H9 (cell line): ENCODE measurements at regions not wholly inside any gene's neighbourhood (a gene's known extent, or its start where the extent isn't known, plus 50 kb on each side); places are given as distances from the start of the nearest gene placed in this dataset.

ENCODE experiments used
- DNase-seq: peaks from one replicate; pipeline ENCODE4 v3.0.0-alpha.2; 2017
- H2AFZ ChIP-seq: one replicate; pipeline ENCODE4 v1.6.1; 2013; ENCODE audit warnings: mild to moderate bottlenecking, low read length, control low read depth, moderate library complexity
- H2AK5ac ChIP-seq: 2 replicates; pipeline ENCODE4 v1.6.1; 2013; ENCODE audit warnings: low read length, control low read depth, mixed read lengths; ENCODE audit not compliant: insufficient read length
- H2BK120ac ChIP-seq: one replicate; pipeline ENCODE4 v1.6.1; 2013; ENCODE audit warnings: low read depth, mild to moderate bottlenecking, low read length, control low read depth, inconsistent platforms; ENCODE audit not compliant: poor library complexity, severe bottlenecking
- H2BK12ac ChIP-seq: 2 replicates; pipeline ENCODE4 v1.6.1; 2013; ENCODE audit warnings: low read length, control low read depth, mixed read lengths, low read depth; ENCODE audit not compliant: insufficient read length
- H2BK15ac ChIP-seq: 2 replicates; pipeline ENCODE4 v1.6.1; 2013; ENCODE audit warnings: low read depth, low read length, control low read depth
- H2BK20ac ChIP-seq: one replicate; pipeline ENCODE4 v1.6.1; 2013; ENCODE audit warnings: low read depth, mild to moderate bottlenecking, low read length, control low read depth, inconsistent platforms; ENCODE audit not compliant: poor library complexity, severe bottlenecking
- H2BK5ac ChIP-seq: 2 replicates; pipeline ENCODE4 v1.6.1; 2013; ENCODE audit warnings: low read length, control low read depth, mixed read lengths; ENCODE audit not compliant: insufficient read length
- H3K14ac ChIP-seq: 2 replicates; pipeline ENCODE4 v1.6.1; 2013; ENCODE audit warnings: low read length, control low read depth; ENCODE audit not compliant: insufficient read depth
- H3K18ac ChIP-seq: 2 replicates; pipeline ENCODE4 v1.6.1; 2013; ENCODE audit warnings: low read depth, mild to moderate bottlenecking, mixed read lengths, low read length, control low read depth; ENCODE audit not compliant: insufficient read length
- H3K23ac ChIP-seq: 2 replicates; pipeline ENCODE4 v1.6.1; 2013; ENCODE audit warnings: low read length, control low read depth, mixed read lengths, low read depth; ENCODE audit not compliant: insufficient read length
- H3K23me2 ChIP-seq: 2 replicates; pipeline ENCODE4 v1.6.1; 2013; ENCODE audit warnings: low read depth, mild to moderate bottlenecking, mixed read lengths, low read length, control low read depth; ENCODE audit not compliant: insufficient read length, poor library complexity, severe bottlenecking
- H3K27ac ChIP-seq: 2 replicates; pipeline ENCODE4 v1.5.1; 2013; ENCODE audit warnings: low read length, control low read depth, mixed read lengths, low read depth; ENCODE audit not compliant: insufficient read length
- H3K27me3 ChIP-seq: 2 replicates; pipeline ENCODE4 v1.6.1; 2013; ENCODE audit warnings: low read length, control low read depth, inconsistent platforms; ENCODE audit not compliant: insufficient read depth
- H3K4ac ChIP-seq: 2 replicates; pipeline ENCODE4 v1.6.1; 2013; ENCODE audit warnings: low read depth, mild to moderate bottlenecking, control low read depth, inconsistent platforms, low read length, moderate library complexity
- H3K4me1 ChIP-seq: 2 replicates; pipeline ENCODE4 v1.6.1; 2013; ENCODE audit warnings: low read length, control low read depth, inconsistent platforms; ENCODE audit not compliant: insufficient read depth
- H3K4me2 ChIP-seq: 2 replicates; pipeline ENCODE4 v1.6.1; 2013; ENCODE audit warnings: low read length, control low read depth, mixed read lengths; ENCODE audit not compliant: insufficient read length, insufficient read depth
- H3K56ac ChIP-seq: 2 replicates; pipeline ENCODE4 v1.6.1; 2013; ENCODE audit warnings: low read depth, mild to moderate bottlenecking, mixed read lengths, low read length, control low read depth; ENCODE audit not compliant: insufficient read length
- H3K79me1 ChIP-seq: 2 replicates; pipeline ENCODE4 v1.6.1; 2013; ENCODE audit warnings: low read depth, mild to moderate bottlenecking, moderate library complexity, low read length, control low read depth, inconsistent platforms; ENCODE audit not compliant: insufficient read depth, poor library complexity, severe bottlenecking
- H3K79me2 ChIP-seq: 2 replicates; pipeline ENCODE4 v1.6.1; 2013; ENCODE audit warnings: low read length, control low read depth, inconsistent platforms; ENCODE audit not compliant: insufficient read depth
- H3K9ac ChIP-seq: 2 replicates; pipeline ENCODE4 v1.6.1; 2013; ENCODE audit warnings: low read length, control low read depth, mixed read lengths; ENCODE audit not compliant: insufficient read length; ENCODE audit errors: extremely low read depth
- H3K9me3 ChIP-seq: one replicate; pipeline ENCODE4 v1.6.1; 2013; ENCODE audit warnings: low read depth, low read length, inconsistent platforms; ENCODE audit not compliant: control insufficient read depth
- H3T11ph ChIP-seq: one replicate; pipeline ENCODE4 v1.6.1; 2013; ENCODE audit warnings: mild to moderate bottlenecking, low read length, control low read depth, inconsistent platforms
- H4K20me1 ChIP-seq: one replicate; pipeline ENCODE4 v1.6.1; 2013; ENCODE audit not compliant: control insufficient read depth, insufficient read length, insufficient read depth
- H4K5ac ChIP-seq: 2 replicates; pipeline ENCODE4 v1.6.1; 2013; ENCODE audit warnings: low read depth, mild to moderate bottlenecking, mixed read lengths, low read length, control low read depth; ENCODE audit not compliant: insufficient read length
- H4K8ac ChIP-seq: replicated peaks from 2 replicates; pipeline ENCODE4 v1.6.1; 2013; ENCODE audit warnings: low read length, control low read depth, mixed read lengths, low read depth; ENCODE audit not compliant: insufficient read length
- H4K91ac ChIP-seq: 2 replicates; pipeline ENCODE4 v1.6.1; 2013; ENCODE audit warnings: low read depth, mild to moderate bottlenecking, moderate library complexity, mixed read lengths, low read length, control low read depth; ENCODE audit not compliant: insufficient read length
- H3K27ac Mint-ChIP-seq, 3 experiments: 2 replicates in 2 of 3; 3 replicates in 1 of 3; pipeline ENCODE4 v1.8.0; 2020 to 2021; ENCODE audit warnings: mixed read lengths in 3 of 3, mild to moderate bottlenecking in 1 of 3, moderate library complexity in 1 of 3
- H3K27me3 Mint-ChIP-seq: 2 replicates; pipeline ENCODE4 v1.8.0; 2021; ENCODE audit warnings: low read depth, mild to moderate bottlenecking, moderate library complexity, mixed read lengths
- H3K36me3 Mint-ChIP-seq, 3 experiments: 2 replicates in 2 of 3; 3 replicates in 1 of 3; pipeline ENCODE4 v1.8.0; 2020 to 2021; ENCODE audit warnings: low read depth in 3 of 3, mixed read lengths in 3 of 3; ENCODE audit not compliant: insufficient read depth in 1 of 3
- H3K4me1 Mint-ChIP-seq, 2 experiments: 2 replicates each; pipeline ENCODE4 v1.8.0; 2020; ENCODE audit warnings: mixed read lengths in 2 of 2
- H3K4me3 Mint-ChIP-seq, 2 experiments: 2 replicates in 1 of 2; 3 replicates in 1 of 2; pipeline ENCODE4 v1.8.0; 2020 to 2021; ENCODE audit warnings: mild to moderate bottlenecking in 2 of 2, mixed read lengths in 2 of 2, moderate library complexity in 1 of 2
- H3K9me3 Mint-ChIP-seq, 2 experiments: 2 replicates in 1 of 2; 3 replicates in 1 of 2; pipeline ENCODE4 v1.8.0; 2020; ENCODE audit warnings: mild to moderate bottlenecking in 2 of 2, mixed read lengths in 2 of 2, moderate library complexity in 1 of 2
- CTCF ChIP-seq: fragments of 200-600 bp; sonication (generic); conservative IDR thresholded peaks from 3 replicates; pipeline ENCODE4 v1.8.0; 2021; ENCODE audit warnings: antibody characterized with exemption, mild to moderate bottlenecking

DNA sequence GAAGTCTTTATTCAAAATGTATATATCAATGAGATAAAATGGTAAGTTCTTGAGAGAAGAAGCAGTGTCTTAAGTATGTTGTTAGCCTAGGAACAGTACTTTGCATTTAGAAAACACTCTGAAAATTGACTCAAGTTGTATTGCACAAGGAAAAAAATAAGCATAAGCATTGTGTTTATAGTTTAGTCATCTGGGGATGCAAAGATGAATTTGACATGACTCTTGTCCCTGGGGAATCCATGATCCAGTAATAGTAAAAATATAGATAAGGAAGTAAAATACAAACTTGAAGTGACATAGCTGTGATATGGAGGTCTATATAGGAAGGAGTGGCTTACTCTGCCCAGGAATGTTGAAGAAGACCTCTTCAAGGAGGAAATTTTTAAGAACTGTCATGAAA is 185.0 kb upstream of the PTBP2 start:
- Histone ChIP-seq H4K5ac (no peak overlapping the region), H2BK5ac (no peak overlapping the region), H3K27ac (no peak overlapping the region), H2AFZ (no peak overlapping the region), H3K27me3 (no peaks in the 10 kb centered on the region), H3K14ac (no peak overlapping the region), H3K4me1 (peaks cover 5% of the 10 kb centered on the region; the same call in 1 of the 2 replicates), H3K4ac (no peak overlapping the region), H2BK120ac (no peak overlapping the region), H2AK5ac (no peak overlapping the region), H4K8ac (no peak overlapping the region), H3K18ac (no peak overlapping the region), H3K23ac (no peak overlapping the region), H3K23me2 (no peaks in the 10 kb centered on the region), H3K9me3 (no peaks in the 10 kb centered on the region), H2BK20ac (no peak overlapping the region), H3K79me2 (no peaks in the 10 kb centered on the region), H3K9ac (no peak overlapping the region), H4K91ac (no peak overlapping the region), H3K79me1 (no peaks in the 10 kb centered on the region), H3K4me2 (no peak overlapping the region), H2BK15ac (no peak overlapping the region), H3K56ac (no peak overlapping the region), H3T11ph (no peak overlapping the region), H4K20me1 (no peaks in the 10 kb centered on the region), H2BK12ac (no peak overlapping the region)
- TF ChIP-seq CTCF, result no peak
- no peaks in the 10 kb centered on the region for H3K27me3 Mint-ChIP-seq
- H3K9me3 Mint-ChIP-seq, result peaks cover 0 to 5% of the 10 kb centered on the region in 2 experiments; a peak in 1 of 5 replicates
- peaks cover 13 to 20% of the 10 kb centered on the region in 2 experiments for H3K4me1 Mint-ChIP-seq
- DNase-seq, result no peak
- H3K4me3 Mint-ChIP-seq, result no peak overlapping the region
- H3K36me3 Mint-ChIP-seq, result peaks cover 0 to 5% (median 4%) of the 10 kb centered on the region in 3 experiments; a peak in 2 of 7 replicates
- no peak overlapping the region for H3K27ac Mint-ChIP-seq
